Loucy (cell line): ENCODE measurements at regions not wholly inside any gene's neighbourhood (a gene's known extent, or its start where the extent isn't known, plus 50 kb on each side); places are given as distances from the start of the nearest gene placed in this dataset.

Source experiments
- H2AFZ ChIP-seq: fragments of 200-600 bp; sonication (generic); 2 replicates; pipeline ENCODE4 v1.6.0; 2016; ENCODE audit warnings: antibody characterized with exemption, mild to moderate bottlenecking, low read length, moderate library complexity
- H3F3A ChIP-seq: fragments of 200-600 bp; 2 replicates; pipeline ENCODE4 v1.6.0; 2016; ENCODE audit warnings: antibody characterized with exemption, low read depth, mild to moderate bottlenecking
- H3K27me3 ChIP-seq: fragments of 200-600 bp; sonication (generic); 2 replicates; pipeline ENCODE4 v1.6.1; 2014; ENCODE audit warnings: low read length, mild to moderate bottlenecking; ENCODE audit not compliant: insufficient read depth, poor library complexity, severe bottlenecking
- H3K36me3 ChIP-seq: fragments of 200-600 bp; sonication (generic); 2 replicates; pipeline ENCODE4 v1.6.1; 2016; ENCODE audit warnings: low read length; ENCODE audit not compliant: insufficient read depth
- H3K4me1 ChIP-seq: fragments of 200-600 bp; sonication (generic); 2 replicates; pipeline ENCODE4 v1.5.1; 2014; ENCODE audit warnings: low read length, mild to moderate bottlenecking; ENCODE audit not compliant: insufficient read depth, poor library complexity, severe bottlenecking
- H3K4me2 ChIP-seq: fragments of 200-600 bp; sonication (generic); 2 replicates; pipeline ENCODE4 v1.6.0; 2014; ENCODE audit warnings: antibody characterized with exemption, low read length, low read depth, mild to moderate bottlenecking; ENCODE audit not compliant: poor library complexity, severe bottlenecking
- H3K4me3 ChIP-seq: fragments of 200-600 bp; sonication (generic); 2 replicates; pipeline ENCODE4 v1.5.1; 2014; ENCODE audit warnings: low read length, mild to moderate bottlenecking, mixed read lengths; ENCODE audit not compliant: poor library complexity, severe bottlenecking
- H3K79me2 ChIP-seq: fragments of 200-600 bp; sonication (generic); 2 replicates; pipeline ENCODE4 v1.6.1; 2014; ENCODE audit warnings: low read length; ENCODE audit not compliant: insufficient read depth
- H3K9ac ChIP-seq: fragments of 200-600 bp; sonication (generic); 2 replicates; pipeline ENCODE4 v1.6.0; 2014; ENCODE audit warnings: mild to moderate bottlenecking, low read depth, low read length, moderate library complexity; ENCODE audit not compliant: poor library complexity, severe bottlenecking
- H3K9me2 ChIP-seq: fragments of 200-600 bp; sonication (generic); replicated peaks from 2 replicates; pipeline ENCODE4 v1.6.1; 2016; ENCODE audit warnings: low read depth, low read length, mixed read lengths
- H3K9me3 ChIP-seq: fragments of 200-600 bp; sonication (generic); 2 replicates; pipeline ENCODE4 v1.6.1; 2014; ENCODE audit warnings: mild to moderate bottlenecking, antibody characterized with exemption, low read length, low read depth; ENCODE audit not compliant: insufficient read depth
- H4K20me1 ChIP-seq: fragments of 200-600 bp; sonication (generic); 2 replicates; pipeline ENCODE4 v1.6.0; 2014; ENCODE audit warnings: antibody characterized with exemption, low read length, mild to moderate bottlenecking; ENCODE audit not compliant: insufficient read depth, poor library complexity, severe bottlenecking
- EZH2phosphoT487 ChIP-seq: fragments of 200-600 bp; IDR thresholded peaks from 2 replicates; pipeline ENCODE4 v1.6.1; 2018; ENCODE audit warnings: antibody characterized with exemption, mild to moderate bottlenecking, moderate library complexity, borderline replicate concordance
- TF ChIP-seq, protein P1 (sequence below): fragments of 200-600 bp; sonication (generic); conservative IDR thresholded peaks from 2 replicates; pipeline ENCODE4 v1.5.1; 2014; ENCODE audit warnings: mild to moderate bottlenecking, antibody characterized with exemption, low read length

DNA sequence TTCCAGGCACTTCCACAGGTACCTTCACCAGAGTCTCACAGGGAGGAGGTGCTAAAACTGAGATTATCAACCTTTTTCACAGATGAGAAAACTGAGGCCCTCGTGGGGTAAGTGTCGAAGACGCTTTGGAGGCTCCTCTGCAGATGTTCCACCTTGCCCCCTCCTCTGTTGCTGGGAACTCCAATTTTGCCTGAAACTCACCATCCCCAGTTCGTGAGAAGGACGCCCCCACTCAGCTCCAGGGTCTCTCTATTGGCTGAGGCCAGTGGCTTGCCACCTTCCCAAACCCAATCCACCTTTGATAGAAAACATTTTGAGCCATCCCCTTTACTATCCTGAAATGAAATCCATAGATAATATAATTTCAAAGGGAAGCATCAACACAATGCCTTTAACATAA is 109.1 kb downstream of the CYP26B1 start:
- Histone ChIP-seq H4K20me1 (no peaks in the 10 kb centered on the region), H3F3A (no peaks in the 10 kb centered on the region), H3K36me3 (no peaks in the 10 kb centered on the region), H3K4me2 (no peak overlapping the region), H3K9me2 (no peaks in the 10 kb centered on the region), H3K27me3 (no peaks in the 10 kb centered on the region), H3K4me1 (no peaks in the 10 kb centered on the region), H3K79me2 (no peaks in the 10 kb centered on the region), H3K9ac (no peak overlapping the region), H3K4me3 (no peak overlapping the region), H2AFZ (no peak overlapping the region), H3K9me3 (no peaks in the 10 kb centered on the region; the same call in 1 of the 2 replicates)
- no peak for TF ChIP-seq EZH2phosphoT487
- TF ChIP-seq, protein P1, sequence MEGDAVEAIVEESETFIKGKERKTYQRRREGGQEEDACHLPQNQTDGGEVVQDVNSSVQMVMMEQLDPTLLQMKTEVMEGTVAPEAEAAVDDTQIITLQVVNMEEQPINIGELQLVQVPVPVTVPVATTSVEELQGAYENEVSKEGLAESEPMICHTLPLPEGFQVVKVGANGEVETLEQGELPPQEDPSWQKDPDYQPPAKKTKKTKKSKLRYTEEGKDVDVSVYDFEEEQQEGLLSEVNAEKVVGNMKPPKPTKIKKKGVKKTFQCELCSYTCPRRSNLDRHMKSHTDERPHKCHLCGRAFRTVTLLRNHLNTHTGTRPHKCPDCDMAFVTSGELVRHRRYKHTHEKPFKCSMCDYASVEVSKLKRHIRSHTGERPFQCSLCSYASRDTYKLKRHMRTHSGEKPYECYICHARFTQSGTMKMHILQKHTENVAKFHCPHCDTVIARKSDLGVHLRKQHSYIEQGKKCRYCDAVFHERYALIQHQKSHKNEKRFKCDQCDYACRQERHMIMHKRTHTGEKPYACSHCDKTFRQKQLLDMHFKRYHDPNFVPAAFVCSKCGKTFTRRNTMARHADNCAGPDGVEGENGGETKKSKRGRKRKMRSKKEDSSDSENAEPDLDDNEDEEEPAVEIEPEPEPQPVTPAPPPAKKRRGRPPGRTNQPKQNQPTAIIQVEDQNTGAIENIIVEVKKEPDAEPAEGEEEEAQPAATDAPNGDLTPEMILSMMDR, result no peak

DNA sequence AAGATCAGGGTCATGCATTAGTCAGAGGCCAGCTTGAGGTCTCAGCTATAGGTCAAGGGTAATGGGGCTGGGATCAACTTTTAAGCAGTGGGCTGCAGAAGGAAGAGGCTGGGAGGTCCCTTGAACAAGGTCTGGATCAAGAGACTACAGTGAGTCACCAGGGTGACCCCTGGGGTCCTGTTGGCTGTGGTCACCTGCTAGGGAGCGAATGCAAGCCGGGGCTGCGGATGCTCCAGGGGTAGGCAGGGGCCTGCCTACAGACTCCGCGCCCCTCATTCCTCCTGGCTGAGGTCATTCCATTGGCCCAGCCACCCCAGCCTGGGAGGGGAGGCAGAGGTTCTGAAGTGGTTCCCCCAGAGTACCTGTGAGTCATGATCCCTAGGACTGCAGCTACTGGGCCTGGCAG is 110.4 kb downstream of the CYP26B1 start:
- Histone ChIP-seq H3K27me3 (no peaks in the 10 kb centered on the region), H3K79me2 (no peaks in the 10 kb centered on the region), H3K4me1 (no peaks in the 10 kb centered on the region), H4K20me1 (no peaks in the 10 kb centered on the region), H3K4me3 (no peak overlapping the region), H3K9ac (no peak overlapping the region), H3K9me3 (no peaks in the 10 kb centered on the region; the same call in 1 of the 2 replicates), H2AFZ (no peak overlapping the region), H3K36me3 (no peaks in the 10 kb centered on the region), H3K9me2 (no peaks in the 10 kb centered on the region), H3K4me2 (no peak overlapping the region), H3F3A (no peaks in the 10 kb centered on the region)
- TF ChIP-seq, protein P1, result no peak
- TF ChIP-seq EZH2phosphoT487, result no peak

DNA sequence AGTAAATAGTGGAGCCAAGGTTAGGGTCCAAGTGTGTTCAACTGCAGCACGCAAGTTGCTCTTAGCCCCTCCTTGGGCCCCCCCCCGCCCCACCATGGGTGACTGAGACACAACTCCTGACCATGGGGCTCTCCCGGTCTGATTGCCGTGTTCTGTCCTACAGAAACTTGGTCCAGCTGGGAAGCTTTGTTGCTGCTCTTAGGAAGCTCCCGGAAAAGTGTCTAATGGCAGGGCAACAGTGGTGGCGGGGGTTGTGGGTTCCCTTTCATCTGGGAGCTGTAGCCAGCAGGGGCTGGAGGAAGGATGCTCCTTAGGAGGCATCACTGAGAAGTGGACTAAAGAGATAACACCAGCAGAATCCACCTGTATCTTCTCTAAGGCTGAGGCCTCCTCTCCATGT is 111.1 kb downstream of the CYP26B1 start:
- H3K9ac ChIP-seq, result no peak overlapping the region
- H3K27me3 ChIP-seq, result no peaks in the 10 kb centered on the region
- no peaks in the 10 kb centered on the region for H3K9me2 ChIP-seq
- TF ChIP-seq, protein P1, result no peak
- TF ChIP-seq EZH2phosphoT487, result no peak
- H3K79me2 ChIP-seq, result no peaks in the 10 kb centered on the region
- H4K20me1 ChIP-seq, result no peaks in the 10 kb centered on the region
- no peak overlapping the region for H2AFZ ChIP-seq
- no peaks in the 10 kb centered on the region; the same call in 1 of the 2 replicates for H3K9me3 ChIP-seq
- H3K36me3 ChIP-seq, result no peaks in the 10 kb centered on the region
- H3K4me1 ChIP-seq, result no peaks in the 10 kb centered on the region
- H3K4me2 ChIP-seq, result no peak overlapping the region
- no peaks in the 10 kb centered on the region for H3F3A ChIP-seq
- no peak overlapping the region for H3K4me3 ChIP-seq
